ENCODE measurements at regions not wholly inside any gene's neighbourhood (a gene's known extent, or its start where the extent isn't known, plus 50 kb on each side); places are given as distances from the start of the nearest gene placed in this dataset.

- DNase-seq (ENCODE audit: low spot score), result no peak
Observed at GRCh38 chr13:73224703-73225102, 165.9 kb downstream of the KLF5 start.

GRCh38 chr13:73223372-73223781, 164.6 kb downstream of the KLF5 start:
- peak; percentile 50 for DNase-seq (ENCODE audit: low spot score)

GRCh38 chr13:73222627-73223305, 164.0 kb downstream of the KLF5 start:
- peak; percentile 49 for DNase-seq (ENCODE audit: low spot score)

GRCh38 chr13:73220966-73221720, 162.3 kb downstream of the KLF5 start:
- peak; percentile 68 for DNase-seq (ENCODE audit: low spot score)

GRCh38 chr13:73218181-73218580, 159.4 kb downstream of the KLF5 start:
- no peak for DNase-seq (ENCODE audit: low spot score)

- DNase-seq (ENCODE audit: low spot score), result peak; percentile 82
Observed at GRCh38 chr13:73216381-73216831, 157.6 kb downstream of the KLF5 start.

GRCh38 chr13:73215823-73216222, 157.0 kb downstream of the KLF5 start:
- peak; percentile 94 for DNase-seq (ENCODE audit: low spot score)

- DNase-seq (ENCODE audit: low spot score), result no peak
Observed at GRCh38 chr13:73212482-73212881, 153.7 kb downstream of the KLF5 start.

- DNase-seq (ENCODE audit: low spot score), result peak; percentile 91
Observed at GRCh38 chr13:73210218-73210883, 151.5 kb downstream of the KLF5 start.

- no peak for DNase-seq (ENCODE audit: low spot score)
Observed at GRCh38 chr13:73204952-73205351, 146.1 kb downstream of the KLF5 start.

- peak; percentile 39 for DNase-seq (ENCODE audit: low spot score)
Observed at GRCh38 chr13:73201626-73202025, 142.8 kb downstream of the KLF5 start.

GRCh38 chr13:73198991-73199411, 140.2 kb downstream of the KLF5 start:
- DNase-seq (ENCODE audit: low spot score), result peak; percentile 83

- peak; percentile 70 for DNase-seq (ENCODE audit: low spot score)
Observed at GRCh38 chr13:73195091-73195490, 136.3 kb downstream of the KLF5 start.

GRCh38 chr13:73194310-73194709, 135.5 kb downstream of the KLF5 start:
- DNase-seq (ENCODE audit: low spot score), result peak; percentile 88

- peak; percentile 32 for DNase-seq (ENCODE audit: low spot score)
Observed at GRCh38 chr13:73193554-73193953, 134.7 kb downstream of the KLF5 start.

- DNase-seq (ENCODE audit: low spot score), result no peak
Observed at GRCh38 chr13:73190477-73190876, 131.7 kb downstream of the KLF5 start.

GRCh38 chr13:73189776-73190175, 131.0 kb downstream of the KLF5 start:
- DNase-seq (ENCODE audit: low spot score), result no peak

GRCh38 chr13:73189362-73189761, 130.6 kb downstream of the KLF5 start:
- DNase-seq (ENCODE audit: low spot score), result no peak

GRCh38 chr13:73187106-73187505, 128.3 kb downstream of the KLF5 start:
- no peak for DNase-seq (ENCODE audit: low spot score)

GRCh38 chr13:73179650-73180274, 121.0 kb downstream of the KLF5 start:
- no peak for DNase-seq (ENCODE audit: low spot score)

GRCh38 chr13:73177916-73178565, 119.2 kb downstream of the KLF5 start:
- DNase-seq (ENCODE audit: low spot score), result peak; percentile 41

Data from HT-29 (cell line).